Stimulated activated memory B cell treated with anti-CD40 and anti-IgM and Interleukin-4, amounts not matched to agents 10 μg/mL and 1 μg/mL and 100 μg/mL, for 72 hours (primary cell): ENCODE measurements at regions not wholly inside any gene's neighbourhood (a gene's known extent, or its start where the extent isn't known, plus 50 kb on each side); places are given as distances from the start of the nearest gene placed in this dataset.
"Not testable (repeated sequence)": the region's sequence is repeated elsewhere in the genome, so short reads cannot be mapped to it uniquely, and the experiment has no call there.

Experiments used
- ATAC-seq: fragments of 150-1000 bp; cut with Tn5 transposase; 2 replicates; pipeline ENCODE4 v1.10.0; 2021
- H3K27ac Mint-ChIP-seq: one replicate; pipeline ENCODE4 v1.8.0; 2022; ENCODE audit warnings: mild to moderate bottlenecking, mixed read lengths
- H3K27me3 Mint-ChIP-seq: one replicate; pipeline ENCODE4 v1.8.0; 2022; ENCODE audit warnings: mixed read lengths
- H3K36me3 Mint-ChIP-seq: one replicate; pipeline ENCODE4 v1.8.0; 2022; ENCODE audit warnings: mixed read lengths
- H3K4me1 Mint-ChIP-seq: one replicate; pipeline ENCODE4 v1.8.0; 2022; ENCODE audit warnings: mixed read lengths
- H3K4me3 Mint-ChIP-seq: one replicate; pipeline ENCODE4 v1.8.0; 2022; ENCODE audit warnings: mild to moderate bottlenecking, moderate library complexity, mixed read lengths
- H3K9me3 Mint-ChIP-seq: one replicate; pipeline ENCODE4 v1.8.0; 2022; ENCODE audit warnings: mixed read lengths

- Mint-ChIP-seq H3K4me1 (peaks cover 10% of the 10 kb centered on the region), H3K36me3 (peaks cover 15% of the 10 kb centered on the region), H3K27ac (no peak overlapping the region), H3K4me3 (no peak overlapping the region), H3K27me3 (peaks cover 4% of the 10 kb centered on the region), H3K9me3 (peaks cover 22% of the 10 kb centered on the region)
- ATAC-seq, result no peak
Measured at GRCh38 chr9:90741036-90741435, 60.6 kb upstream of the SYK start.

GRCh38 chr9:90737742-90738141, 63.9 kb upstream of the SYK start:
- peaks cover 22% of the 10 kb centered on the region for H3K9me3 Mint-ChIP-seq
- peaks cover 15% of the 10 kb centered on the region for H3K36me3 Mint-ChIP-seq

GRCh38 chr9:90735952-90736351, 65.7 kb upstream of the SYK start:
- Mint-ChIP-seq H3K4me3 (no peak overlapping the region), H3K27ac (no peak overlapping the region), H3K4me1 (peaks cover 3% of the 10 kb centered on the region), H3K27me3 (peaks cover 15% of the 10 kb centered on the region), H3K36me3 (peaks cover 15% of the 10 kb centered on the region), H3K9me3 (peaks cover 22% of the 10 kb centered on the region)
- ATAC-seq, result no peak

More at GRCh38 chr9:90737742-90738141, 63.9 kb upstream of the SYK start:
- H3K27ac Mint-ChIP-seq, result no peak overlapping the region
- ATAC-seq, result no peak
- H3K4me3 Mint-ChIP-seq, result no peak overlapping the region
- no peaks in the 10 kb centered on the region for H3K27me3 Mint-ChIP-seq
- H3K4me1 Mint-ChIP-seq, result peaks cover 5% of the 10 kb centered on the region

GRCh38 chr9:90734631-90735030, 67.0 kb upstream of the SYK start:
- no peak for ATAC-seq
- H3K9me3 Mint-ChIP-seq, result peaks cover 14% of the 10 kb centered on the region
- no peak overlapping the region for H3K4me3 Mint-ChIP-seq
- H3K36me3 Mint-ChIP-seq, result peaks cover 14% of the 10 kb centered on the region
- H3K4me1 Mint-ChIP-seq, result no peaks in the 10 kb centered on the region
- H3K27ac Mint-ChIP-seq, result no peak overlapping the region
- peaks cover 20% of the 10 kb centered on the region for H3K27me3 Mint-ChIP-seq

- Mint-ChIP-seq H3K4me1 (peaks cover 15% of the 10 kb centered on the region), H3K9me3 (no peaks in the 10 kb centered on the region), H3K36me3 (no peaks in the 10 kb centered on the region)
Measured at GRCh38 chr9:90729351-90729750, 72.3 kb upstream of the SYK start.

GRCh38 chr9:90727488-90727887, 74.1 kb upstream of the SYK start:
- Mint-ChIP-seq H3K36me3 (no peaks in the 10 kb centered on the region), H3K4me1 (peaks cover 16% of the 10 kb centered on the region), H3K9me3 (no peaks in the 10 kb centered on the region), H3K4me3 (no peak overlapping the region), H3K27me3 (peaks cover 28% of the 10 kb centered on the region), H3K27ac (no peak overlapping the region)
- no peak for ATAC-seq

More at GRCh38 chr9:90729351-90729750, 72.3 kb upstream of the SYK start:
- H3K4me3 Mint-ChIP-seq, result no peak overlapping the region
- no peak for ATAC-seq
- H3K27ac Mint-ChIP-seq, result no peak overlapping the region
- peaks cover 28% of the 10 kb centered on the region for H3K27me3 Mint-ChIP-seq

- H3K9me3 Mint-ChIP-seq, result no peaks in the 10 kb centered on the region
- no peak overlapping the region for H3K27ac Mint-ChIP-seq
- ATAC-seq, result no peak
- no peaks in the 10 kb centered on the region for H3K36me3 Mint-ChIP-seq
- H3K4me3 Mint-ChIP-seq, result no peak overlapping the region
- H3K27me3 Mint-ChIP-seq, result peaks cover 16% of the 10 kb centered on the region
- H3K4me1 Mint-ChIP-seq, result peaks cover 16% of the 10 kb centered on the region
Measured at GRCh38 chr9:90726215-90726614, 75.4 kb upstream of the SYK start.

GRCh38 chr9:90724880-90725279, 76.7 kb upstream of the SYK start:
- ATAC-seq, result peak; percentile 49
- Mint-ChIP-seq H3K36me3 (no peaks in the 10 kb centered on the region), H3K4me1 (peaks cover 16% of the 10 kb centered on the region), H3K27me3 (peaks cover 8% of the 10 kb centered on the region), H3K4me3 (no peak overlapping the region), H3K27ac (no peak overlapping the region), H3K9me3 (no peaks in the 10 kb centered on the region)

GRCh38 chr9:90724112-90724511, 77.5 kb upstream of the SYK start:
- Mint-ChIP-seq H3K36me3 (no peaks in the 10 kb centered on the region), H3K4me1 (peaks cover 16% of the 10 kb centered on the region), H3K9me3 (no peaks in the 10 kb centered on the region), H3K4me3 (no peak overlapping the region), H3K27me3 (peaks cover 8% of the 10 kb centered on the region), H3K27ac (no peak overlapping the region)
- ATAC-seq, result no peak

GRCh38 chr9:90722071-90722470, 79.4 kb upstream of the DIRAS2 start:
- Mint-ChIP-seq H3K9me3 (no peaks in the 10 kb centered on the region), H3K4me3 (no peak overlapping the region), H3K36me3 (no peaks in the 10 kb centered on the region), H3K27ac (no peak overlapping the region), H3K4me1 (peaks cover 16% of the 10 kb centered on the region), H3K27me3 (peaks cover 8% of the 10 kb centered on the region)
- no peak for ATAC-seq

- Mint-ChIP-seq H3K27me3 (peaks cover 4% of the 10 kb centered on the region), H3K36me3 (no peaks in the 10 kb centered on the region), H3K27ac (no peak overlapping the region), H3K4me3 (no peak overlapping the region), H3K4me1 (peaks cover 13% of the 10 kb centered on the region), H3K9me3 (no peaks in the 10 kb centered on the region)
- no peak for ATAC-seq
Measured at GRCh38 chr9:90720621-90721265, 78.1 kb upstream of the DIRAS2 start.

GRCh38 chr9:90706230-90706629, 63.6 kb upstream of the DIRAS2 start:
- H3K36me3 Mint-ChIP-seq, result no peaks in the 10 kb centered on the region
- peaks cover 23% of the 10 kb centered on the region for H3K27me3 Mint-ChIP-seq
- H3K4me1 Mint-ChIP-seq, result no peaks in the 10 kb centered on the region
- no peak for ATAC-seq
- no peak overlapping the region for H3K27ac Mint-ChIP-seq
- no peak overlapping the region for H3K4me3 Mint-ChIP-seq
- H3K9me3 Mint-ChIP-seq, result no peaks in the 10 kb centered on the region

GRCh38 chr9:90702441-90702955, 59.9 kb upstream of the DIRAS2 start:
- Mint-ChIP-seq H3K27ac (no peak overlapping the region), H3K27me3 (peaks cover 40% of the 10 kb centered on the region), H3K36me3 (no peaks in the 10 kb centered on the region), H3K4me3 (no peak overlapping the region), H3K9me3 (no peaks in the 10 kb centered on the region), H3K4me1 (no peaks in the 10 kb centered on the region)
- no peak for ATAC-seq

- H3K36me3 Mint-ChIP-seq, result no peaks in the 10 kb centered on the region
- H3K9me3 Mint-ChIP-seq, result no peaks in the 10 kb centered on the region
- H3K4me3 Mint-ChIP-seq, result no peak overlapping the region
- H3K27ac Mint-ChIP-seq, result no peak overlapping the region
- peaks cover 32% of the 10 kb centered on the region for H3K27me3 Mint-ChIP-seq
- no peaks in the 10 kb centered on the region for H3K4me1 Mint-ChIP-seq
- ATAC-seq, result no peak
Measured at GRCh38 chr9:90698871-90699440, 56.3 kb upstream of the DIRAS2 start.

GRCh38 chr9:90697808-90698207, 55.2 kb upstream of the DIRAS2 start:
- Mint-ChIP-seq H3K4me1 (no peaks in the 10 kb centered on the region), H3K27ac (no peak overlapping the region), H3K9me3 (no peaks in the 10 kb centered on the region), H3K36me3 (no peaks in the 10 kb centered on the region), H3K4me3 (no peak overlapping the region), H3K27me3 (peaks cover 31% of the 10 kb centered on the region)
- ATAC-seq, result no peak

GRCh38 chr9:90694187-90694586, 51.6 kb upstream of the DIRAS2 start:
- H3K27ac Mint-ChIP-seq, H3K36me3 Mint-ChIP-seq, H3K9me3 Mint-ChIP-seq, H3K4me1 Mint-ChIP-seq, H3K4me3 Mint-ChIP-seq, ATAC-seq, H3K27me3 Mint-ChIP-seq: not testable (repeated sequence)
